Caco-2 (cell line): ENCODE measurements at regions not wholly inside any gene's neighbourhood (a gene's known extent, or its start where the extent isn't known, plus 50 kb on each side); places are given as distances from the start of the nearest gene placed in this dataset.

Source experiments
- BruUV-seq: library from RNA; stranded (reverse); fragments of 400-500 nt; replicated peaks from 2 replicates; lab custom pipeline; 2021; lab: Mats Ljungman, UMichigan
- CTCF ChIA-PET: fragments of 300-600 bp; sonication (Branson Sonifier 250); formaldehyde crosslinking; loops from one replicate; lab custom pipeline; 2022; ENCODE audit warnings: antibody characterized with exemption; lab: Charles Lee
- POLR2A ChIA-PET: fragments of 300-600 bp; sonication (Branson Sonifier 250); formaldehyde crosslinking; loops from one replicate; lab custom pipeline; 2022; ENCODE audit warnings: antibody characterized with exemption; lab: Charles Lee
- DNase-seq, 2 experiments: peaks; one replicate each; pipeline versions ENCODE4 v3.0.0 to v3.0.0-alpha.2; 2020 to 2022
- H3K27me3 ChIP-seq: replicated peaks from 2 replicates; pipeline ENCODE4 v1.6.0; 2011; ENCODE audit warnings: low read length; ENCODE audit not compliant: control insufficient read depth, insufficient read depth
- H3K36me3 ChIP-seq: 2 replicates; pipeline ENCODE4 v1.5.1; 2011; ENCODE audit warnings: low read length; ENCODE audit not compliant: control insufficient read depth, insufficient read depth
- H3K4me1 ChIP-seq: fragments of 250-450 bp; sonication (Bioruptor Pico); 2 replicates; pipeline ENCODE4 v1.5.1; 2020; ENCODE audit warnings: mild to moderate bottlenecking
- H3K4me3 ChIP-seq: 2 replicates; pipeline ENCODE4 v1.5.1; 2011; ENCODE audit warnings: low read depth, mild to moderate bottlenecking, control low read depth, low read length
- H3K9me3 ChIP-seq: fragments of 250-450 bp; sonication (Bioruptor Pico); 2 replicates; pipeline ENCODE4 v1.5.1; 2020; ENCODE audit warnings: mild to moderate bottlenecking, moderate library complexity
- H3K27ac Mint-ChIP-seq: one replicate; pipeline ENCODE4 v1.8.0; 2022; ENCODE audit warnings: mixed read lengths; ENCODE audit not compliant: unreplicated experiment
- H3K27me3 Mint-ChIP-seq: one replicate; pipeline ENCODE4 v1.8.0; 2022; ENCODE audit warnings: mixed read lengths; ENCODE audit not compliant: insufficient read depth, unreplicated experiment
- H3K36me3 Mint-ChIP-seq: one replicate; pipeline ENCODE4 v1.8.0; 2022; ENCODE audit warnings: mild to moderate bottlenecking, mixed read lengths; ENCODE audit not compliant: insufficient read depth, unreplicated experiment
- H3K4me1 Mint-ChIP-seq: one replicate; pipeline ENCODE4 v1.8.0; 2022; ENCODE audit warnings: low read depth, mixed read lengths; ENCODE audit not compliant: unreplicated experiment
- H3K4me3 Mint-ChIP-seq: one replicate; pipeline ENCODE4 v1.8.0; 2022; ENCODE audit warnings: mild to moderate bottlenecking, moderate library complexity, mixed read lengths; ENCODE audit not compliant: unreplicated experiment
- H3K9me3 Mint-ChIP-seq: one replicate; pipeline ENCODE4 v1.8.0; 2022; ENCODE audit warnings: mixed read lengths; ENCODE audit not compliant: unreplicated experiment
- intact Hi-C: fragments of 100-400 bp; cut with micrococcal nuclease; formaldehyde crosslinking; loops from one replicate; pipeline ENCODE4 v1.10.0; 2022; ENCODE audit not compliant: unreplicated experiment
- TF ChIP-seq, protein P1 (sequence below), 2 experiments: fragments of 200-600 bp in 1 of 2; IDR thresholded peaks; 1 replicate in 1 of 2; 2 replicates in 1 of 2; pipeline versions ENCODE4 v1.5.1 to v1.8.0; 2011 to 2022; ENCODE audit warnings: antibody characterized with exemption in 1 of 2, control low read depth in 1 of 2, inconsistent platforms in 1 of 2, low read depth in 1 of 2, low read length in 1 of 2, mild to moderate bottlenecking in 1 of 2, moderate library complexity in 1 of 2; ENCODE audit not compliant: insufficient read depth in 1 of 2, severe bottlenecking in 1 of 2, unreplicated experiment in 1 of 2

GRCh38 chr2:196376984-196377877 lies 205.9 kb upstream of the STK17B start:
- ChIA-PET POLR2A (no interaction called here), CTCF (interaction anchor here (0.7 kb wide), 1 partner anchor 101 kb away, joined by 3 read pairs; no protein-coding TSS in a partner anchor)
- no peaks in the 10 kb centered on the region for H3K36me3 ChIP-seq
- H3K27me3 Mint-ChIP-seq = no peaks in the 10 kb centered on the region
- H3K9me3 Mint-ChIP-seq = no peaks in the 10 kb centered on the region
- no peak overlapping the region for H3K4me3 Mint-ChIP-seq
- H3K9me3 ChIP-seq = no peaks in the 10 kb centered on the region
- no peaks in the 10 kb centered on the region for H3K36me3 Mint-ChIP-seq
- intact Hi-C loops = no loop called here
- no peaks in the 10 kb centered on the region; the same call in 1 of the 2 replicates for H3K4me1 ChIP-seq
- no peak for DNase-seq
- BruUV-seq = no TSS peak
- H3K27ac Mint-ChIP-seq = no peak overlapping the region
- H3K27me3 ChIP-seq = no peaks in the 10 kb centered on the region
- H3K4me1 Mint-ChIP-seq = no peaks in the 10 kb centered on the region
- TF ChIP-seq, protein P1, sequence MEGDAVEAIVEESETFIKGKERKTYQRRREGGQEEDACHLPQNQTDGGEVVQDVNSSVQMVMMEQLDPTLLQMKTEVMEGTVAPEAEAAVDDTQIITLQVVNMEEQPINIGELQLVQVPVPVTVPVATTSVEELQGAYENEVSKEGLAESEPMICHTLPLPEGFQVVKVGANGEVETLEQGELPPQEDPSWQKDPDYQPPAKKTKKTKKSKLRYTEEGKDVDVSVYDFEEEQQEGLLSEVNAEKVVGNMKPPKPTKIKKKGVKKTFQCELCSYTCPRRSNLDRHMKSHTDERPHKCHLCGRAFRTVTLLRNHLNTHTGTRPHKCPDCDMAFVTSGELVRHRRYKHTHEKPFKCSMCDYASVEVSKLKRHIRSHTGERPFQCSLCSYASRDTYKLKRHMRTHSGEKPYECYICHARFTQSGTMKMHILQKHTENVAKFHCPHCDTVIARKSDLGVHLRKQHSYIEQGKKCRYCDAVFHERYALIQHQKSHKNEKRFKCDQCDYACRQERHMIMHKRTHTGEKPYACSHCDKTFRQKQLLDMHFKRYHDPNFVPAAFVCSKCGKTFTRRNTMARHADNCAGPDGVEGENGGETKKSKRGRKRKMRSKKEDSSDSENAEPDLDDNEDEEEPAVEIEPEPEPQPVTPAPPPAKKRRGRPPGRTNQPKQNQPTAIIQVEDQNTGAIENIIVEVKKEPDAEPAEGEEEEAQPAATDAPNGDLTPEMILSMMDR (IDR thresholded peaks at IDR 0.05; ENCODE audit: insufficient read depth in 1 of 2, low read depth in 1 of 2, low read length in 1 of 2, severe bottlenecking in 1 of 2, unreplicated experiment in 1 of 2) = no peak
- H3K4me3 ChIP-seq = no peak overlapping the region

DNA sequence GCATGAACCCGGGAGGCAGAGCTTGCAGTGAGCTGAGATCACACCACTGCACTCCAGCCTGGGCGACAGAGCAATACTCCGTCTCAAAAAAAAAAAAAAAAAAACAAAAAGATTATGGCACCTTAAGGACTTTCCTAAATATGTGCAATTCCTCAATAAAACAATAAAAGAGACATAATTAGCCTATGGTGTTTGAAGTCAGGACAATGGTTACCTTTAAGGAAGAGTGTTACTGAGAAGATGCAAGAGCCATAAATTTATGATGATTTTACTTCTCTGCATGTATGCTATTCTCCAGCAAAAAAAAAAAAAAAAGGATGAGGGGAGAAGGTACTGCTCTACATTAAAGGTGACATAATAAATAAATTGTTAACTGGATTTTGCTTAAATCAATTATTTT lies 208.2 kb upstream of the STK17B start:
- Histone ChIP-seq H3K4me1 (no peaks in the 10 kb centered on the region), H3K4me3 (no peak overlapping the region), H3K27me3 (no peaks in the 10 kb centered on the region), H3K9me3 (no peaks in the 10 kb centered on the region), H3K36me3 (no peaks in the 10 kb centered on the region)
- no peaks in the 10 kb centered on the region for H3K4me1 Mint-ChIP-seq
- H3K4me3 Mint-ChIP-seq = no peak overlapping the region
- no peaks in the 10 kb centered on the region for H3K36me3 Mint-ChIP-seq
- ChIA-PET POLR2A (no interaction called here), CTCF (no interaction called here)
- TF ChIP-seq, protein P1 (IDR thresholded peaks at IDR 0.05; ENCODE audit: insufficient read depth in 1 of 2, low read depth in 1 of 2, low read length in 1 of 2, severe bottlenecking in 1 of 2, unreplicated experiment in 1 of 2) = no peak
- no peaks in the 10 kb centered on the region for H3K9me3 Mint-ChIP-seq
- no peak overlapping the region for H3K27ac Mint-ChIP-seq
- BruUV-seq = no TSS peak
- H3K27me3 Mint-ChIP-seq = peaks cover 7% of the 10 kb centered on the region
- intact Hi-C loops = no loop called here
- no peak for DNase-seq

GRCh38 chr2:196380098-196380497 lies 208.7 kb upstream of the STK17B start:
- Histone ChIP-seq H3K9me3 (no peaks in the 10 kb centered on the region), H3K4me1 (no peaks in the 10 kb centered on the region), H3K4me3 (no peak overlapping the region), H3K36me3 (no peaks in the 10 kb centered on the region), H3K27me3 (no peaks in the 10 kb centered on the region)
- no peak for DNase-seq
- H3K4me1 Mint-ChIP-seq = no peaks in the 10 kb centered on the region
- intact Hi-C loops = no loop called here
- no peaks in the 10 kb centered on the region for H3K9me3 Mint-ChIP-seq
- TF ChIP-seq, protein P1 (IDR thresholded peaks at IDR 0.05; ENCODE audit: insufficient read depth in 1 of 2, low read depth in 1 of 2, low read length in 1 of 2, severe bottlenecking in 1 of 2, unreplicated experiment in 1 of 2) = no peak
- BruUV-seq = no TSS peak
- H3K27me3 Mint-ChIP-seq = peaks cover 7% of the 10 kb centered on the region
- ChIA-PET CTCF (no interaction called here), POLR2A (no interaction called here)
- H3K27ac Mint-ChIP-seq = no peak overlapping the region
- no peak overlapping the region for H3K4me3 Mint-ChIP-seq
- H3K36me3 Mint-ChIP-seq = no peaks in the 10 kb centered on the region
